GM12878 (cell line): ENCODE measurements at regions not wholly inside any gene's neighbourhood (a gene's known extent, or its start where the extent isn't known, plus 50 kb on each side); places are given as distances from the start of the nearest gene placed in this dataset.

Experiments used
- ATAC-seq: fragments of 200-7000 bp; cut with Tn5 transposase; 3 replicates; pipeline ENCODE4 v1.9.1; 2020; ENCODE audit warnings: mild to moderate bottlenecking, moderate library complexity
- BruUV-seq: library from RNA; stranded (reverse); fragments of 400-500 nt; replicated peaks from 2 replicates; lab custom pipeline; 2021; lab: Mats Ljungman, UMichigan
- CTCF ChIA-PET: fragments of 300-600 bp; sonication (Branson Sonifier 250); formaldehyde crosslinking; extraction: SDS; loops from one replicate; lab custom pipeline; 2021; ENCODE audit warnings: inconsistent platforms; lab: Yijun Ruan, JAX
- POLR2A ChIA-PET: fragments of 350-600 bp; formaldehyde crosslinking; extraction: SDS; loops from one replicate; lab custom pipeline; 2021; ENCODE audit warnings: inconsistent platforms; lab: Charles Lee
- RAD21 ChIA-PET: fragments of 300-600 bp; sonication (Branson Sonifier 250); formaldehyde crosslinking; loops from one replicate; lab custom pipeline; 2023; ENCODE audit warnings: antibody characterized with exemption; ENCODE audit not compliant: unreplicated experiment; lab: Charles Lee
- SMC1A ChIA-PET: fragments of 300-600 bp; sonication (Branson Sonifier 250); formaldehyde crosslinking; loops from one replicate; lab custom pipeline; 2023; ENCODE audit not compliant: unreplicated experiment, uncharacterized antibody; lab: Charles Lee
- DNase-seq: peaks from one replicate; pipeline ENCODE4 v3.0.0-alpha.2; 2011; ENCODE audit warnings: low read depth, low spot score
- FAIRE-seq: peaks from 3 replicates; lab custom pipeline; 2011; peaks lifted over from hg19 to GRCh38; lab: Jason Lieb, UNC
- H2AFZ ChIP-seq: 2 replicates; pipeline ENCODE4 v1.6.0; 2011; ENCODE audit warnings: low read depth, low read length, control low read depth; ENCODE audit not compliant: control insufficient read depth
- H3K27ac ChIP-seq: 2 replicates; pipeline ENCODE4 v1.5.1; 2011; ENCODE audit warnings: control low read depth; ENCODE audit not compliant: control insufficient read depth, insufficient read depth
- H3K27me3 ChIP-seq, 2 experiments: replicated peaks in 1 of 2; 2 replicates each; pipeline versions ENCODE4 v1.6.0 to v1.6.1; 2011; ENCODE audit warnings: low read length in 1 of 2; ENCODE audit not compliant: control insufficient read depth in 2 of 2, insufficient read depth in 2 of 2
- H3K36me3 ChIP-seq, 2 experiments: 2 replicates each; pipeline ENCODE4 v1.5.1; 2011; ENCODE audit warnings: low read length in 1 of 2; ENCODE audit not compliant: control insufficient read depth in 2 of 2, insufficient read depth in 2 of 2
- H3K4me1 ChIP-seq: 2 replicates; pipeline ENCODE4 v1.6.1; 2011; ENCODE audit warnings: mild to moderate bottlenecking, low read length, moderate library complexity, mixed read lengths; ENCODE audit not compliant: control insufficient read depth, insufficient read depth
- H3K4me2 ChIP-seq: 2 replicates; pipeline ENCODE4 v1.6.0; 2011; ENCODE audit warnings: control low read depth; ENCODE audit not compliant: control insufficient read depth, insufficient read depth
- H3K4me3 ChIP-seq: fragments of 200-600 bp; sonication (generic); 2 replicates; pipeline ENCODE4 v1.5.1; 2016
- H3K79me2 ChIP-seq: 2 replicates; pipeline ENCODE4 v1.6.0; 2011; ENCODE audit warnings: low read length; ENCODE audit not compliant: control insufficient read depth, insufficient read depth
- H3K9ac ChIP-seq: 2 replicates; pipeline ENCODE4 v1.8.0; 2011; ENCODE audit warnings: low read length, control low read depth, mixed read lengths; ENCODE audit not compliant: control insufficient read depth, insufficient read depth
- H3K9me3 ChIP-seq: replicated peaks from 3 replicates; pipeline ENCODE4 v1.5.1; 2011; ENCODE audit warnings: mild to moderate bottlenecking, low read length; ENCODE audit not compliant: control insufficient read depth, insufficient read depth
- H4K20me1 ChIP-seq: 2 replicates; pipeline ENCODE4 v1.6.0; 2011; ENCODE audit not compliant: control insufficient read depth, insufficient read depth
- CBX5 ChIP-seq: sonication (generic); IDR thresholded peaks from 2 replicates; pipeline ENCODE4 v1.6.1; 2016; ENCODE audit warnings: low read depth, moderate library complexity, mild to moderate bottlenecking, inconsistent platforms
- CHD1 ChIP-seq: IDR thresholded peaks from 2 replicates; pipeline ENCODE4 v1.6.1; 2012; ENCODE audit warnings: low read depth, low read length, improper control_type of control experiment
- CREM ChIP-seq: IDR thresholded peaks from 2 replicates; pipeline ENCODE4 v1.6.1; 2014; ENCODE audit warnings: antibody characterized with exemption, low read depth
- FOS ChIP-seq: IDR thresholded peaks from 3 replicates; pipeline ENCODE4 v1.6.1; 2011; ENCODE audit warnings: borderline replicate concordance; ENCODE audit not compliant: insufficient read length; ENCODE audit errors: extremely low read depth
- FOXM1 ChIP-seq: IDR thresholded peaks from 2 replicates; pipeline ENCODE4 v1.6.1; 2012; ENCODE audit warnings: low read depth, mild to moderate bottlenecking, inconsistent platforms, low read length, moderate library complexity
- GABPA ChIP-seq: IDR thresholded peaks from 2 replicates; pipeline ENCODE4 v1.6.1; 2014; ENCODE audit warnings: antibody characterized with exemption, low read depth, mild to moderate bottlenecking, inconsistent platforms
- JUND ChIP-seq: IDR thresholded peaks from 2 replicates; pipeline ENCODE4 v1.6.1; 2012; ENCODE audit warnings: low read depth, mild to moderate bottlenecking, low read length, improper control_type of control experiment, moderate library complexity
- KAT2A ChIP-seq: conservative IDR thresholded peaks from 2 replicates; pipeline ENCODE4 v1.6.1; 2011; ENCODE audit warnings: low read depth, low read length; ENCODE audit not compliant: control insufficient read depth
- POU2F2 ChIP-seq: IDR thresholded peaks from 3 replicates; pipeline ENCODE4 v1.6.1; 2011; ENCODE audit warnings: low read depth, mild to moderate bottlenecking, low read length, borderline replicate concordance
- SREBF1 ChIP-seq: IDR thresholded peaks from 2 replicates; pipeline ENCODE4 v1.6.1; 2012; ENCODE audit warnings: mild to moderate bottlenecking, low read length
- TCF12 ChIP-seq: IDR thresholded peaks from 2 replicates; pipeline ENCODE4 v1.6.1; 2011; ENCODE audit warnings: low read depth, mild to moderate bottlenecking, low read length
- WRNIP1 ChIP-seq: IDR thresholded peaks from 2 replicates; pipeline ENCODE4 v1.6.1; 2011; ENCODE audit warnings: low read depth, low read length, improper control_type of control experiment, borderline replicate concordance
- ZNF622 ChIP-seq: fragments of 450-650 bp; IDR thresholded peaks from 2 replicates; pipeline ENCODE4 v1.6.1; 2017; ENCODE audit warnings: mild to moderate bottlenecking, inconsistent platforms
- ZZZ3 ChIP-seq: IDR thresholded peaks from 2 replicates; pipeline ENCODE4 v1.6.1; 2011; ENCODE audit warnings: low read depth; ENCODE audit not compliant: control insufficient read depth, insufficient read length
- WGBS: methylation state at CpG from one replicate; pipeline ENCODE4 v1.1.6; 2016; ENCODE audit warnings: low lambda C conversion rate; ENCODE audit not compliant: insufficient replicate concordance, insufficient coverage; ENCODE audit errors: missing lambda C conversion rate; 5-methylcytosine and 5-hydroxymethylcytosine counted together
- in situ Hi-C: fragments of 300-500 bp; cut with MboI; formaldehyde crosslinking; loops from 9 replicates; pipeline ENCODE4 v1.14.3; 2018; ENCODE audit warnings: mixed read lengths
- intact Hi-C: fragments of 100-400 bp; cut with micrococcal nuclease; formaldehyde crosslinking; loops from one replicate; pipeline ENCODE4 v1.14.2; 2022; ENCODE audit not compliant: unreplicated experiment
- TF ChIP-seq, protein P1 (sequence below): IDR thresholded peaks from 2 replicates; pipeline ENCODE4 v1.6.1; 2011; ENCODE audit warnings: borderline replicate concordance, low read depth, mild to moderate bottlenecking, moderate library complexity, low read length; ENCODE audit not compliant: insufficient read depth, poor library complexity, severe bottlenecking
- TF ChIP-seq, protein P2 (sequence below): fragments of 450-650 bp; IDR thresholded peaks from 2 replicates; pipeline ENCODE4 v1.6.1; 2017; ENCODE audit warnings: borderline replicate concordance
- TF ChIP-seq, protein P3 (sequence below): fragments of 450-650 bp; IDR thresholded peaks from 2 replicates; pipeline ENCODE4 v1.6.1; 2017; ENCODE audit warnings: mild to moderate bottlenecking, low read depth, inconsistent platforms; ENCODE audit not compliant: poor library complexity, severe bottlenecking

DNA sequence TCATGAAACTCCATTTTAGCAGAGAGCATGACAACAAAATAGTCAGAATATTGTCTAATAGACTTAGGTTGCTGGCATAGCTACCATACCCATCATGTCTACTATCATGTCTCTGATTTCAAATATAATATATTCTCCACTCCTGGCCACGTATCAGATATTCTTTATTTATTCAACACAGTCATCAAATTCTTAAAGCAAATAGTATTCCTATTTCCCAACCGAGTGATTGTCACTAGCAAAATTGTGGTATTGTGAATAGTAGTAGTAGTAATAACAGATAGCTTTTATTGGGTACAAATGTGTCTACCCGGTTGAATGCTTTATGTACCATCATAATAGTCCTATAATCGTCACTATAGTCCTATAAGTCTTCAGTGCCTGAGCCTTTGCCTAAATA is 918.6 kb downstream of the KCNMA1 start (continued):
- TF ChIP-seq, protein P1, sequence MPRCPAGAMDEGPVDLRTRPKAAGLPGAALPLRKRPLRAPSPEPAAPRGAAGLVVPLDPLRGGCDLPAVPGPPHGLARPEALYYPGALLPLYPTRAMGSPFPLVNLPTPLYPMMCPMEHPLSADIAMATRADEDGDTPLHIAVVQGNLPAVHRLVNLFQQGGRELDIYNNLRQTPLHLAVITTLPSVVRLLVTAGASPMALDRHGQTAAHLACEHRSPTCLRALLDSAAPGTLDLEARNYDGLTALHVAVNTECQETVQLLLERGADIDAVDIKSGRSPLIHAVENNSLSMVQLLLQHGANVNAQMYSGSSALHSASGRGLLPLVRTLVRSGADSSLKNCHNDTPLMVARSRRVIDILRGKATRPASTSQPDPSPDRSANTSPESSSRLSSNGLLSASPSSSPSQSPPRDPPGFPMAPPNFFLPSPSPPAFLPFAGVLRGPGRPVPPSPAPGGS: no peak
- TF ChIP-seq ZNF622 (no peak), TCF12 (no peak), KAT2A (no peak), CBX5 (no peak), FOS (no peak)
- TF ChIP-seq, protein P2, sequence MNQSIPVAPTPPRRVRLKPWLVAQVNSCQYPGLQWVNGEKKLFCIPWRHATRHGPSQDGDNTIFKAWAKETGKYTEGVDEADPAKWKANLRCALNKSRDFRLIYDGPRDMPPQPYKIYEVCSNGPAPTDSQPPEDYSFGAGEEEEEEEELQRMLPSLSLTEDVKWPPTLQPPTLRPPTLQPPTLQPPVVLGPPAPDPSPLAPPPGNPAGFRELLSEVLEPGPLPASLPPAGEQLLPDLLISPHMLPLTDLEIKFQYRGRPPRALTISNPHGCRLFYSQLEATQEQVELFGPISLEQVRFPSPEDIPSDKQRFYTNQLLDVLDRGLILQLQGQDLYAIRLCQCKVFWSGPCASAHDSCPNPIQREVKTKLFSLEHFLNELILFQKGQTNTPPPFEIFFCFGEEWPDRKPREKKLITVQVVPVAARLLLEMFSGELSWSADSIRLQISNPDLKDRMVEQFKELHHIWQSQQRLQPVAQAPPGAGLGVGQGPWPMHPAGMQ: no peak
- TF ChIP-seq, protein P3, sequence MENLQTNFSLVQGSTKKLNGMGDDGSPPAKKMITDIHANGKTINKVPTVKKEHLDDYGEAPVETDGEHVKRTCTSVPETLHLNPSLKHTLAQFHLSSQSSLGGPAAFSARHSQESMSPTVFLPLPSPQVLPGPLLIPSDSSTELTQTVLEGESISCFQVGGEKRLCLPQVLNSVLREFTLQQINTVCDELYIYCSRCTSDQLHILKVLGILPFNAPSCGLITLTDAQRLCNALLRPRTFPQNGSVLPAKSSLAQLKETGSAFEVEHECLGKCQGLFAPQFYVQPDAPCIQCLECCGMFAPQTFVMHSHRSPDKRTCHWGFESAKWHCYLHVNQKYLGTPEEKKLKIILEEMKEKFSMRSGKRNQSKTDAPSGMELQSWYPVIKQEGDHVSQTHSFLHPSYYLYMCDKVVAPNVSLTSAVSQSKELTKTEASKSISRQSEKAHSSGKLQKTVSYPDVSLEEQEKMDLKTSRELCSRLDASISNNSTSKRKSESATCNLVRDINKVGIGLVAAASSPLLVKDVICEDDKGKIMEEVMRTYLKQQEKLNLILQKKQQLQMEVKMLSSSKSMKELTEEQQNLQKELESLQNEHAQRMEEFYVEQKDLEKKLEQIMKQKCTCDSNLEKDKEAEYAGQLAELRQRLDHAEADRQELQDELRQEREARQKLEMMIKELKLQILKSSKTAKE: no peak
- TF ChIP-seq, all 136 proteins: peak for 0

DNA sequence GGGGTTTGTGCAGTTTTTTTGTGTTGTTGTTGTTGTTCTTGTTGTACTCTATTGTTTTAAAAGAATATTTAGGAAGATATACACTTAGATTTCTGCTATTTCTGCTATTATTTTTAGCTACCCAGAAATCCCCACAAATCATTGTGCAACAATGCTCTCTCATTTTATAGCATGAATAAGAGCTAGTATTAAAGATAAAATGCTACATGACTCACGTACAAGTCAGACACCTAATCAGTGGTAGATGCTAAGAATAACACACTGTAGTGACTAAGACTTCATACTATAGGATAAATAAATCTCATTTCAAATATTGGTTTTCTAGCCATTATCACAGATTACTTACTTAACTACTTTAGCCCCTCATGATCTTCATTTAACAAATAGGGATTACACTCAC is 920.5 kb downstream of the KCNMA1 start:
- Histone ChIP-seq H3K4me3 (no peak overlapping the region), H3K4me1 (no peaks in the 10 kb centered on the region), H3K36me3 (no peaks in the 10 kb centered on the region), H3K79me2 (no peaks in the 10 kb centered on the region), H3K9ac (no peak overlapping the region), H3K27me3 (no peaks in the 10 kb centered on the region), H4K20me1 (no peaks in the 10 kb centered on the region), H3K27ac (no peak overlapping the region), H3K4me2 (no peak overlapping the region), H3K9me3 (no peaks in the 10 kb centered on the region), H2AFZ (no peak overlapping the region)
- FAIRE-seq (no peak), DNase-seq (no peak), ATAC-seq (no peak)
- CTCF ChIA-PET: no interaction called here
- POLR2A ChIA-PET: no interaction called here
- RAD21 ChIA-PET: no interaction called here
- TF ChIP-seq CREM (no peak), JUND (no peak), GABPA (no peak), ZZZ3 (no peak), CHD1 (no peak), WRNIP1 (no peak), POU2F2 (no peak), FOXM1 (no peak), SREBF1 (no peak)
- intact Hi-C loops: no loop called here
- WGBS: 0% methylated on average over 1 of the region's 1 CpG
- BruUV-seq: no TSS peak
- in situ Hi-C loops: no loop called here
- SMC1A ChIA-PET: no interaction called here
